Adrenal gland (tissue), 5 donors: ENCODE measurements at regions not wholly inside any gene's neighbourhood (a gene's known extent, or its start where the extent isn't known, plus 50 kb on each side); places are given as distances from the start of the nearest gene placed in this dataset.

Experiments used
- CTCF ChIP-seq, 6 experiments: fragments of 450-650 bp in 4 of 6; fragments of 200-600 bp in 2 of 6; sonication (generic) in 1 of 6; IDR thresholded peaks; 1 replicate in 5 of 6; 2 replicates in 1 of 6; pipeline versions ENCODE4 v1.5.1 to v1.8.0; 2016 to 2021; ENCODE audit warnings: antibody characterized with exemption in 6 of 6, mild to moderate bottlenecking in 2 of 6, moderate library complexity in 1 of 6
- POLR2A ChIP-seq, 2 donors: fragments of 450-650 bp; IDR thresholded peaks; one replicate each; pipeline ENCODE4 v1.6.1; 2017; ENCODE audit warnings: antibody characterized with exemption in 2 of 2, mild to moderate bottlenecking in 2 of 2, moderate library complexity in 1 of 2
- donor health status: DM: no; HTN: no; CAD: no.

DNA sequence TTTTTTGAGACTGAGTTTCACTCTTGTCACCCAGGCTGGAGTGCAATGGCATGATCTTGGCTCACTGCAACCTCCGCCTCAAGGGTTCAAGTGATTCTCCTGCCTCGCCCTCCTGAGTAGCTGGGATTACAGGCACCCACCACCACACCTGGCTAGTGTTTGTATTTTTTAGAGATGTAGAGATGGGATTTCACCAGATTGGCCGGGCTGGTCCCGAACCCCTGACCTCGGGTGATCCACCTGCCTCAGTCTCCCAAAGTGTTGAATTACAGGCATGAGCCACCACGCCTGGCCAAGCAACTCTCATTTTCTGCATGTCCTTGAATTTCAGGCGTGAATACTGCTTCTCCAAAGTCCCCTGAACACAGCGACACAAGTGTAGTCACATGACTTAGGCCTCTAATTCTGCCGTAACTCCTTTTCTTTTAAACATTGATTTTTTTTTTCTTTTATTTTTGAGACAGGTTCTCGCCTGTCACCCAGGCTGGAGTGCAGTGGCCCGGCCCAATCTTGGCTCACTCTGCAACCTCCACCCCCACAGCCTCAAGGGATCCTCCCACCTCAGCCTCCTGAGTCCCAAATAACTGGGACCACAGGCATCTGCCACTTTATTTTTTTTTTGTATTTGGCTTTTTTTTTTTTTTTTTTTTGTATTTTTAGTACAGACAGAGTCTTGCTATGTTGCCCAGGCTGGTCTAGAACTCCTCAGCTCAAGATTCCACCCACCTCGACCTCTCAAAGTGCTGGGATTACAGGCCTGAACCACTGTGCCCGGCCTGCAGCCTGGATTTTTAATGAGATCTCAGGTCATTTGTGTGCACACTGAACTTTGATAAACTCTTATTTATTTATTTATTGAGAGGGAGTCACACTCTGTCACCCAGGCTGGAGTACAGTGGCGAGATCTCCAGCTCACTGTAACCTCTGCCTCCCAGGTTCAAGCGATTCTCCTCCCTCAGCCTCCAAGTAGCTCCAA lies 124.6 kb downstream of the KCNJ18 start:
- TF ChIP-seq CTCF (IDR thresholded peaks at IDR 0.05): no peak
- no peak for TF ChIP-seq POLR2A (IDR thresholded peaks at IDR 0.05)
